K562 (cell line): ENCODE measurements at regions not wholly inside any gene's neighbourhood (a gene's known extent, or its start where the extent isn't known, plus 50 kb on each side); places are given as distances from the start of the nearest gene placed in this dataset.

ENCODE experiments used
- ATAC-seq: fragments of 200-7000 bp; cut with Tn5 transposase; 3 replicates; pipeline ENCODE4 v1.9.1; 2020; ENCODE audit warnings: moderate library complexity
- BruUV-seq: library from RNA; stranded (reverse); fragments of 400-500 nt; replicated peaks from 2 replicates; lab custom pipeline; 2021; lab: Mats Ljungman, UMichigan
- CTCF ChIA-PET: fragments of 300-600 bp; formaldehyde crosslinking; extraction: SDS; loops from one replicate; lab custom pipeline; 2021; ENCODE audit warnings: low intra/inter-chr PET ratio; lab: Yijun Ruan, JAX
- POLR2A ChIA-PET: fragments of 300-600, 350-650 bp; sonication (Branson Sonifier 250); formaldehyde crosslinking; extraction: SDS; loops from one replicate; lab custom pipeline; 2021; ENCODE audit warnings: antibody characterized with exemption, inconsistent platforms; lab: Yijun Ruan, JAX
- DNase-seq, 4 experiments: peaks; one replicate each; pipeline versions ENCODE4 v3.0.0 to v3.0.0-alpha.2; 2011 to 2018; ENCODE audit warnings: low spot score in 3 of 4, mixed read lengths in 3 of 4; ENCODE audit errors: extremely low read depth in 1 of 4
- FAIRE-seq: peaks from 2 replicates; lab custom pipeline; 2011; peaks lifted over from hg19 to GRCh38; lab: Jason Lieb, UNC
- H2AFZ ChIP-seq: 2 replicates; pipeline ENCODE4 v1.6.0; 2011; ENCODE audit warnings: low read depth, low read length, control low read depth, inconsistent platforms
- H3K27ac ChIP-seq: fragments of 200-600 bp; 3 replicates; pipeline ENCODE4 v1.8.0; 2011; ENCODE audit warnings: low read depth, mild to moderate bottlenecking, control low read depth, inconsistent platforms, low read length, moderate library complexity, mixed read lengths; ENCODE audit errors: extremely low read depth
- H3K27me3 ChIP-seq, 2 experiments: fragments of 300-600 bp in 1 of 2; 2 replicates in 1 of 2; 3 replicates in 1 of 2; pipeline versions ENCODE4 v1.6.0 to v1.8.0; 2011; ENCODE audit warnings: inconsistent platforms in 2 of 2, low read length in 2 of 2, mild to moderate bottlenecking in 1 of 2, mixed read lengths in 1 of 2, moderate library complexity in 1 of 2; ENCODE audit not compliant: control insufficient read depth in 2 of 2, insufficient read depth in 2 of 2
- H3K36me3 ChIP-seq: fragments of 300-600 bp; 3 replicates; pipeline ENCODE4 v1.8.0; 2011; ENCODE audit warnings: mild to moderate bottlenecking, low read length, inconsistent platforms; ENCODE audit not compliant: control insufficient read depth, insufficient read depth
- H3K4me1 ChIP-seq, 2 experiments: fragments of 200-600 bp in 1 of 2; replicated peaks in 1 of 2; 2 replicates in 1 of 2; 3 replicates in 1 of 2; pipeline versions ENCODE4 v1.5.1 to v1.8.0; 2011; ENCODE audit warnings: inconsistent platforms in 2 of 2, low read length in 2 of 2, mild to moderate bottlenecking in 1 of 2, mixed read lengths in 1 of 2, moderate library complexity in 1 of 2; ENCODE audit not compliant: control insufficient read depth in 2 of 2, insufficient read depth in 2 of 2
- H3K4me2 ChIP-seq: 2 replicates; pipeline ENCODE4 v1.6.1; 2011; ENCODE audit warnings: low read length, control low read depth, inconsistent platforms, mixed read lengths; ENCODE audit not compliant: insufficient read depth
- H3K4me3 ChIP-seq: fragments of 200-600 bp; sonication (generic), shearing (Covaris generic); 2 replicates; pipeline ENCODE4 v1.5.1; 2016; ENCODE audit warnings: control low read depth, inconsistent platforms
- H3K79me2 ChIP-seq: fragments of 200-600 bp; 3 replicates; pipeline ENCODE4 v1.8.0; 2011; ENCODE audit warnings: low read length, inconsistent platforms; ENCODE audit not compliant: control insufficient read depth, insufficient read depth
- H3K9ac ChIP-seq, 2 experiments: 2 replicates each; pipeline versions ENCODE4 v1.6.0 to v1.6.1; 2011; ENCODE audit warnings: low read depth in 2 of 2, low read length in 2 of 2, control low read depth in 1 of 2, inconsistent platforms in 1 of 2, mild to moderate bottlenecking in 1 of 2, mixed read lengths in 1 of 2; ENCODE audit not compliant: insufficient read depth in 1 of 2
- H3K9me1 ChIP-seq: one replicate; pipeline ENCODE4 v1.6.0; 2011; ENCODE audit warnings: inconsistent platforms, mild to moderate bottlenecking, low read length, moderate library complexity; ENCODE audit not compliant: control insufficient read depth, insufficient read depth
- H3K9me3 ChIP-seq: replicated peaks from 2 replicates; pipeline ENCODE4 v1.5.1; 2011; ENCODE audit warnings: low read depth, low read length, inconsistent platforms; ENCODE audit not compliant: control insufficient read depth, insufficient read depth
- H4K20me1 ChIP-seq: replicated peaks from 2 replicates; pipeline ENCODE4 v1.6.1; 2011; ENCODE audit warnings: low read length, inconsistent platforms, mixed read lengths; ENCODE audit not compliant: control insufficient read depth, insufficient read depth
- C11orf30 ChIP-seq: fragments of 450-650 bp; IDR thresholded peaks from 2 replicates; pipeline ENCODE4 v1.6.1; 2016; ENCODE audit warnings: low read depth, mild to moderate bottlenecking
- CBX1 ChIP-seq: sonication (generic); IDR thresholded peaks from 2 replicates; pipeline ENCODE4 v1.6.1; 2016; ENCODE audit warnings: antibody characterized with exemption, low read depth, mild to moderate bottlenecking
- CBX8 ChIP-seq: fragments of 200-600 bp; sonication (generic); IDR thresholded peaks from 2 replicates; pipeline ENCODE4 v1.6.1; 2012; ENCODE audit warnings: borderline replicate concordance, mixed run types, low read depth, mild to moderate bottlenecking, moderate library complexity, mixed read lengths, low read length, control low read depth, inconsistent platforms; ENCODE audit not compliant: poor library complexity, severe bottlenecking; ENCODE audit errors: extremely low read depth
- EP400 ChIP-seq: fragments of 450-650 bp; IDR thresholded peaks from 2 replicates; pipeline ENCODE4 v1.6.1; 2017; ENCODE audit warnings: antibody characterized with exemption, mild to moderate bottlenecking, moderate library complexity
- ILF3 ChIP-seq: fragments of 450-650 bp; IDR thresholded peaks from 2 replicates; pipeline ENCODE4 v1.6.1; 2018; ENCODE audit warnings: antibody characterized with exemption, mild to moderate bottlenecking, moderate library complexity, borderline replicate concordance
- MAFF ChIP-seq: IDR thresholded peaks from 2 replicates; pipeline ENCODE4 v1.6.1; 2012; ENCODE audit warnings: low read length, improper control_type of control experiment
- NCOA6 ChIP-seq: fragments of 450-650 bp; IDR thresholded peaks from 2 replicates; pipeline ENCODE4 v1.6.1; 2017; ENCODE audit warnings: mild to moderate bottlenecking
- NFATC3 ChIP-seq: fragments of 450-650 bp; IDR thresholded peaks from 2 replicates; pipeline ENCODE4 v1.6.1; 2017; ENCODE audit warnings: mild to moderate bottlenecking
- STAG1 ChIP-seq: sonication (generic); formaldehyde crosslinking; IDR thresholded peaks from 2 replicates; pipeline ENCODE4 v1.5.0; 2020; ENCODE audit warnings: missing genetic modification reagents, borderline replicate concordance
- ZBTB1 ChIP-seq: sonication (generic); formaldehyde crosslinking; IDR thresholded peaks from 2 replicates; pipeline ENCODE4 v1.8.1; 2023; ENCODE audit warnings: missing genetic modification reagents, low read depth, mild to moderate bottlenecking, borderline replicate concordance
- ZC3H4 ChIP-seq: sonication (generic); formaldehyde crosslinking; IDR thresholded peaks from 2 replicates; pipeline ENCODE4 v1.9.0; 2021; ENCODE audit warnings: missing genetic modification reagents, borderline replicate concordance
- ZNF146 ChIP-seq: IDR thresholded peaks from one replicate; pipeline ENCODE4 v1.6.1; 2018; ENCODE audit warnings: missing compliant biosample characterization; ENCODE audit not compliant: unreplicated experiment
- ZNF253 ChIP-seq: fragments of 250-450 bp; sonication (Bioruptor Pico); conservative IDR thresholded peaks from 2 replicates; pipeline ENCODE4 v1.6.1; 2021; ENCODE audit warnings: mild to moderate bottlenecking
- ZNF316 ChIP-seq: fragments of 450-650 bp; IDR thresholded peaks from 2 replicates; pipeline ENCODE4 v1.6.1; 2016
- WGBS: fragments of 100-300 bp; shearing (Covaris generic); methylation state at CpG from one replicate; pipeline ENCODE4 v1.1.6; 2016; ENCODE audit warnings: low coverage, mixed read lengths; ENCODE audit not compliant: insufficient coverage; ENCODE audit errors: missing lambda C conversion rate; 5-methylcytosine and 5-hydroxymethylcytosine counted together
- in situ Hi-C: fragments of 300-500 bp; cut with MboI; formaldehyde crosslinking; loops from 4 replicates; pipeline ENCODE4 v1.15.0; 2018; ENCODE audit warnings: inconsistent platforms, mixed read lengths
- intact Hi-C: fragments of 100-400 bp; cut with micrococcal nuclease; formaldehyde crosslinking; loops from 2 replicates; pipeline ENCODE4 v1.14.2; 2022
- TF ChIP-seq, protein P1 (sequence below): fragments of 250-450 bp; sonication (Bioruptor Pico); IDR thresholded peaks from 2 replicates; pipeline ENCODE4 v1.5.0; 2022; ENCODE audit warnings: mild to moderate bottlenecking
- TF ChIP-seq, protein P2 (sequence below), 2 experiments: fragments of 450-650 bp in 1 of 2; sonication (generic) in 1 of 2; formaldehyde crosslinking; conservative IDR thresholded peaks; 2 replicates each; pipeline versions ENCODE4 v1.4.0 to v1.8.1; 2020 to 2022; ENCODE audit warnings: mild to moderate bottlenecking in 1 of 2, missing genetic modification reagents in 1 of 2

DNA sequence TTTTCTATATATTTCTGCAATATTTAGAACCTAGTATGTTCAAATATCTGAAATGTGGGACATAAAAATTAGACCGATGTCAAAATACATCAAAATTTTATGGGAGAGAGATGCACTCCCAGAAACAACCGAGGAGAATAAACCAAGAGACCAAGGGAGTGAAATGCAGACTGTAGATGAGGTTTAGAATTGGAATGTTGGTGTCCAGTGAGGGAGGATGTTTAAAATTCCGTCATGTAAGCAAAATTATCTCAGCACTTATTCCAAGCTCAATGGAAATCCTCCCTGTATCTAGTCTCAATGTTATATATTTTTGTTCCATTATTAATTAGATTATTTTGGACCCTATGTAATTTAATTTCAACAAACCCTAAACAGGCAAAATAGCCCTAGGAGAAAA lies 61.9 kb upstream of the MAGI2 start:
- Histone ChIP-seq H2AFZ (no peak overlapping the region), H3K9me1 (no peaks in the 10 kb centered on the region), H3K79me2 (no peaks in the 10 kb centered on the region), H4K20me1 (no peaks in the 10 kb centered on the region), H3K9ac (no peak overlapping the region), H3K27me3 (no peaks in the 10 kb centered on the region), H3K36me3 (no peaks in the 10 kb centered on the region), H3K27ac (no peak overlapping the region), H3K4me3 (no peak overlapping the region), H3K4me1 (no peaks in the 10 kb centered on the region), H3K9me3 (no peaks in the 10 kb centered on the region), H3K4me2 (no peak overlapping the region)
- no peak for ATAC-seq
- ChIA-PET CTCF (no interaction called here), POLR2A (no interaction called here)
- intact Hi-C loops: no loop called here
- in situ Hi-C loops: no loop called here
- 2% methylated on average over 3 of the region's 3 CpGs for WGBS
- BruUV-seq: no TSS peak
- no peak for FAIRE-seq
- peak; percentile 38; the same call in 1 of the 2 replicates for TF ChIP-seq ZNF316
- peak; percentile 36 for TF ChIP-seq MAFF
- TF ChIP-seq C11orf30: 0 out of 2 replicates have a peak, but pooled peaks have one; percentile 12
- no peak for TF ChIP-seq ZNF146 (CRISPR knock-in tag)
- TF ChIP-seq ZNF253 (CRISPR knock-in tag): no peak
- no peak for DNase-seq

DNA sequence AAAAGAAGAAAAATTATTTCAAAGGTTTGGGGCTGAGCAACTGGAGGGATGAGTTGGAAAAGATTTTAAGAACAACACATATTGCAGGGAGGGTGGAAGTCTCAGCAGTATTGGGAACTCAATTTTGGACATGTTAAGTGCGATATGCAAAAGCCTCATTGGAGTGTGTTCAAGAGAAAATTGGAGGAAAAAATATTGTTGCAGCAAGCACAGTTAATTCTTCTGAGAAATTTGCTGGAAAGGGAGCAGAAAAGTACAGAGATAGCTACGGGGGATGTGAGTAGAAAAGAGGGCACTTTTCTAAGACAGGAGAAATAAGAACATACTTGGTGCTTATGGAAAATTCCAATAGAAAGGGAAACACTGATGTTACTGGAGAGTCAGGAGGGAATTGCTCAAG lies 59.8 kb upstream of the MAGI2 start:
- no TSS peak for BruUV-seq
- in situ Hi-C loops (no loop called here), intact Hi-C loops (no loop called here)
- POLR2A ChIA-PET: no interaction called here
- H3K27ac ChIP-seq: no peak overlapping the region
- H3K4me1 ChIP-seq: no peaks in the 10 kb centered on the region
- H3K9me1 ChIP-seq: no peaks in the 10 kb centered on the region
- H2AFZ ChIP-seq: no peak overlapping the region
- H3K36me3 ChIP-seq: no peaks in the 10 kb centered on the region
- ATAC-seq (no peak), FAIRE-seq (no peak), DNase-seq (no peak)
- H3K4me2 ChIP-seq: no peak overlapping the region
- H3K27me3 ChIP-seq: no peaks in the 10 kb centered on the region
- CTCF ChIA-PET: no interaction called here
- no peak overlapping the region for H3K4me3 ChIP-seq
- H4K20me1 ChIP-seq: no peaks in the 10 kb centered on the region
- no peaks in the 10 kb centered on the region for H3K9me3 ChIP-seq
- no peaks in the 10 kb centered on the region for H3K79me2 ChIP-seq
- no peak overlapping the region for H3K9ac ChIP-seq
- WGBS: 0% methylated on average over 2 of the region's 2 CpGs
- TF ChIP-seq EP400: no peak
- TF ChIP-seq ZC3H4 (CRISPR knock-in tag): no peak
- TF ChIP-seq, protein P1, sequence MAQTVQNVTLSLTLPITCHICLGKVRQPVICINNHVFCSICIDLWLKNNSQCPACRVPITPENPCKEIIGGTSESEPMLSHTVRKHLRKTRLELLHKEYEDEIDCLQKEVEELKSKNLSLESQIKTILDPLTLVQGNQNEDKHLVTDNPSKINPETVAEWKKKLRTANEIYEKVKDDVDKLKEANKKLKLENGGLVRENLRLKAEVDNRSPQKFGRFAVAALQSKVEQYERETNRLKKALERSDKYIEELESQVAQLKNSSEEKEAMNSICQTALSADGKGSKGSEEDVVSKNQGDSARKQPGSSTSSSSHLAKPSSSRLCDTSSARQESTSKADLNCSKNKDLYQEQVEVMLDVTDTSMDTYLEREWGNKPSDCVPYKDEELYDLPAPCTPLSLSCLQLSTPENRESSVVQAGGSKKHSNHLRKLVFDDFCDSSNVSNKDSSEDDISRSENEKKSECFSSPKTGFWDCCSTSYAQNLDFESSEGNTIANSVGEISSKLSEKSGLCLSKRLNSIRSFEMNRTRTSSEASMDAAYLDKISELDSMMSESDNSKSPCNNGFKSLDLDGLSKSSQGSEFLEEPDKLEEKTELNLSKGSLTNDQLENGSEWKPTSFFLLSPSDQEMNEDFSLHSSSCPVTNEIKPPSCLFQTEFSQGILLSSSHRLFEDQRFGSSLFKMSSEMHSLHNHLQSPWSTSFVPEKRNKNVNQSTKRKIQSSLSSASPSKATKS (CRISPR knock-in tag): no peak
- TF ChIP-seq ZBTB1 (CRISPR knock-in tag): no peak
- no peak for TF ChIP-seq CBX8
- TF ChIP-seq CBX1: no peak
- TF ChIP-seq NCOA6: no peak
- TF ChIP-seq NFATC3: no peak
- no peak for TF ChIP-seq STAG1
- TF ChIP-seq, protein P2, sequence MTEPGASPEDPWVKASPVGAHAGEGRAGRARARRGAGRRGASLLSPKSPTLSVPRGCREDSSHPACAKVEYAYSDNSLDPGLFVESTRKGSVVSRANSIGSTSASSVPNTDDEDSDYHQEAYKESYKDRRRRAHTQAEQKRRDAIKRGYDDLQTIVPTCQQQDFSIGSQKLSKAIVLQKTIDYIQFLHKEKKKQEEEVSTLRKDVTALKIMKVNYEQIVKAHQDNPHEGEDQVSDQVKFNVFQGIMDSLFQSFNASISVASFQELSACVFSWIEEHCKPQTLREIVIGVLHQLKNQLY (CRISPR knock-in tag; conservative IDR thresholded peaks at IDR 0.05): no peak
- no peak for TF ChIP-seq ILF3
